GM19468 (cell line): ENCODE measurements at regions not wholly inside any gene's neighbourhood (a gene's known extent, or its start where the extent isn't known, plus 50 kb on each side); places are given as distances from the start of the nearest gene placed in this dataset.
"Not testable (repeated sequence)": the region's sequence is repeated elsewhere in the genome, so short reads cannot be mapped to it uniquely, and the experiment has no call there.

Experiments
- ATAC-seq: cut with Tn5 transposase; IDR thresholded peaks from one replicate; pipeline ENCODE4 v1.9.1; 2021; ENCODE audit warnings: mild to moderate bottlenecking, moderate library complexity, moderate number of reproducible peaks; ENCODE audit not compliant: unreplicated experiment; ENCODE audit errors: extremely low read depth

DNA sequence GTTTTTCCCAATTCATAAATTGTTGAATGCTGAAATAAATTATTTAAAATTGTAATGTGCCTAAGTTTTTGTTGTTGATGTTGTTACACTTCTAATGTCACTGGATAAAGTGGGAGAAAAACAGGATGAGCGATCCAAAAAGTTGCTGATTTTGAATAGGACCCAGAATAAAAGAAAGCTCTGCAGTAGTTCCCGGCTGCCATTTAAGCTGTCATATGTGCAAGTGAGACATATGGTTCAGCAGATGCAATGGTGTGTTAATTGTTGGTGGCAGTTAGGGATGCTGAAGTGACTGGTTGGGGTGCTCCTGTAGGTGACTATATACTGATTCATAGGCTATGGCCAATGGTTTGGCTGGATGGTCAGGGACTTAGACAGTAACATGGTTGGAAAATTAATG, 1517.4 kb upstream of the LRRTM3 start:
- no peak for ATAC-seq

GRCh38 chr10:65413001-65413400, 1512.8 kb upstream of the LRRTM3 start:
- ATAC-seq: no peak

DNA sequence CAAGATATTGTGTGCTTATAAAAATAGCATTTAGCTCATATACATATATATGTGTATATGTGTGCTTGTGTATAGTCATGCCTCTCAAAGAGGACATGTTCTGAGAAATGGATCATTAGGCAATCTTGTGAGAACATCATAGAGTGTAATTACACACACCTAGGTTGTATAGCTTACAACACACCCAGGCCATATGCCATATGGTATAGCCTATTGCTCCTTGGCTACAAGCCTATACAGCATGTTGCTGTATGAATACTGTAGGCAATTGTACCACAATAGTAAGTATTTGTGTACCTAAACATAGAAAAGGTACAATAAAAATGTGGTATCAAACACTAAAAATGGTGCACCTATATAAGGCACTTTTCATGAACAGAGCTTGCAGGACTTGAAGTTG, 1510.5 kb upstream of the LRRTM3 start:
- ATAC-seq: no peak

DNA sequence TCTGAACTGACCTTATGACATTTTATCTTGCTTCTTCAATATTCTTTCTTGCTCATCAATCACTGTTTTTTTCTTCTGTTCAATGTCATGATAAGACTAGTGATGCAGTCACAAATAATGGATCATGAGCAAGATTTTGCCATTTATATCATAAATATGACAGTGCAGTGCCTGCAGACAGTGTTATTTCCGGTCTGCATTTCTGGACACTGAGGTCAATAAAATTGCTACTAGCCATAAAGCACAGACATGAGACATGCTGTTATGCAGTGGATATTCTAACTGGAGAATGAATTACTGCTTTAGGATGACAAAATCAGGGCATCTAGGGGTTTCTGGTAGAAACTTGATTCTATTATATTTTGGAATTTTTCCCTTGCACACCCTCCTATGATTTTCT, 1509.7 kb upstream of the LRRTM3 start:
- ATAC-seq: no peak

DNA sequence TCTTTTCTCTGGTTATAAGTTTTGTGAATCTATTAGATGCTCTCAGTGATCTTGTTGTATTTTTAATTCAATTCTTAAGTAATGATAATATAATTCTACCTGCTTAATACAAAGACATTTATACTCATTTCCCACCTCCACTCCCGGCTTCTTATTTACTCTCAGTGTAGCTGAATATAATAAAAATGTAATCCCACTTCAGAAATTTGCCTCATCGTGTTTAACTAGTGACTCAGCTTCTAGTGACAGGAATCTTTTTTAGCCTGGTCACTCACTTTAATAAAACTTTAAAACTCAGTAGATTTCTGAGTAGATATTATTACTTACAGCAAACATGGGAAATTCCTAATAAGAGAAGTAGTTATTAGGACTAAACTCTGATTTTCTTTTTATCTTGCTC, 1506.2 kb upstream of the LRRTM3 start:
- ATAC-seq: no peak

DNA sequence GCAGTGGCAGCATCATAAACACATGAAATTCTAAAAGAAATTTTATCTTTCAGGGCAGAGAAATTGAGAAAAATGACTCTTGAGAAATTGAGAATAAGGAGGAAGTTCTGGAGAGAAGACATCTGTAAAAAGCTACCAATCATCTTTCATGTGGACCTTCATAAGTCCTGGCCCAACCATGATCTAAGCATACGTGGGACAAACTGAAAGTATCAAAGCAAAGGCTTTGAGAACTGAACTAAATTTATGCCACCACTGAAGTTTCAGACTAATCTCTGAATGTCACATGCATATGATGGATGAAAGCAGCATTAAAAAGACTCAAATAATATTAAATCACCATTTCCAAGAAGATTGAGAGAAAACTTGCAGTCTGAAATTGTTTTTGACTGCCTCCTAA, 1502.8 kb upstream of the LRRTM3 start:
- no peak for ATAC-seq

GRCh38 chr10:65429381-65429780, 1496.5 kb upstream of the LRRTM3 start:
- not testable (repeated sequence) for ATAC-seq

GRCh38 chr10:65430979-65431378, 1494.9 kb upstream of the LRRTM3 start:
- ATAC-seq: no peak

DNA sequence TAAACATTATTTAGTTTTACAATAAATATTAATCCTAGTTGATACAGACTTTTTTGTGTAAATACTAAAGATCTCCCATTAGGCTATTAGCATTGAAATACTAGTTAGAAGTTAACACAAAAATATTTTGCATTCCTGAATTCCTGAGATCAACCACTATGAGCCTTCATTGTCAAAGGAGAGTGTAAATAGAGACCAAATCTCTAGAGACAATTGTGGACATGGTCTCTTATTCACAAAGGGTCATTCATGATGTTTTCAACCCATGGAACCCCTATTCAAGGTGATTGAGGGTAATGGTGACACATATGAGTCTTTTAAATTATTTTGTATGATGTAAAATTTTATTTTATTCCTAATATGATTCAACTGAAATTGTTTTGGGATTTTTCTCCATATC, 1454.8 kb upstream of the LRRTM3 start:
- ATAC-seq: no peak

DNA sequence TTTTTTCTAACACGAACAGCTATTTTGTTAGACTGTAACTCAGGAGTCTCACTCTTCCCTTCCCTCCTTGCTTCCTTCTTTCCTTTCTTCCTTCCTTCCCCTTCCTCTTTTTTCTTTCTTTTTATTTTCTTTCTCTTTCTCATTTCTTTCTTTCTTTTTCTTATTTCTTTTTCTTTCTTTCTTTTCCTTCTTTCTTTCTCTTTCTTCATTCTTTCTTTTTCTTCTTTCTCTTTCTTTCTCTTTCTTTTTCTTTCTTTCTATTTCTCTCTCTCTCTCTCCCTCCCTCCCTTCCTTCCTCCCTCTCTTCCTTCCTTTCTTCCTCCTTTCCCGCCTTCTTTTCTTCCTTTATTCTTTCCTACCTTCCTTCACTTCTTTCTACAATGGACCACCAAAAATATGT, 1443.0 kb upstream of the LRRTM3 start:
- ATAC-seq: no peak

- no peak for ATAC-seq
Observed at GRCh38 chr10:65491799-65492198, 1434.0 kb upstream of the LRRTM3 start.

DNA sequence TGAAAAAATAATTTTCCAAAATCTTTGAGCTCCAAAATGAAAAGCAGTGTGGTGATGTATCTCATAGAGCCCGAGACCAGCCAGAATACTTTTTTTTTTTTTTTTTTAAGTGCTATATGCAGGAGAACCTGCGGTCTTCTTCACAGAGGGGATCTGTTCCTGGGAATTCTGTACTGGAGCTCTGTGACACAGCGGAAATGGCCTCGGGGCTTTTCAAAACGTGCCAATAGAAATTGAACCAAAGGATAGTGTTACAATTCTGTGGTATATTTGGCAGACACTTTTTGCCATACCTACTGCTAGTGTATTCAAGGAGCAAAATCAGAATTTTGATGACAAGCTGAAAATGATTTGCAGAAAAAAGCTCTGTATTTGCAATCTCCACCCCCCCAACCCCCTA, 1429.3 kb upstream of the LRRTM3 start:
- ATAC-seq: no peak

GRCh38 chr10:65497837-65498236, 1428.0 kb upstream of the LRRTM3 start:
- ATAC-seq: no peak

DNA sequence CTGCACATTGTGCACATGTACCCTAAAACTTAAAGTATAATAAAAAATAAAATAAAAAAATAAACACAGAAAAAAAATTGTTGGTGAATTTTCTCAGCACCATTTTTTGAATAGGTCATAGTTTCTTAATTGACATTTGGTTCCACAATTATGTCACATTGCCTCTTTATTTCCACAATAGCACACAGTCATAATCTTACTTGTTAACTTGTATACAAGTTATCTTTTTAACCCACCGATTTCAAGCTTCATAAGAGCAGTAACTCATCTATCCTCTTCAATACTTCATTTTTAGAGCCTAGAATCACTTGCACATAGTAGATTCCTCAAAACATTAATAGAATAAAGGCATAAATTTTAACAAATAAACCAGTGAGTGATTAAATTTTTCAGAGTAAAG, 1425.1 kb upstream of the LRRTM3 start:
- ATAC-seq: no peak

GRCh38 chr10:65501259-65501658, 1424.6 kb upstream of the LRRTM3 start:
- no peak for ATAC-seq

DNA sequence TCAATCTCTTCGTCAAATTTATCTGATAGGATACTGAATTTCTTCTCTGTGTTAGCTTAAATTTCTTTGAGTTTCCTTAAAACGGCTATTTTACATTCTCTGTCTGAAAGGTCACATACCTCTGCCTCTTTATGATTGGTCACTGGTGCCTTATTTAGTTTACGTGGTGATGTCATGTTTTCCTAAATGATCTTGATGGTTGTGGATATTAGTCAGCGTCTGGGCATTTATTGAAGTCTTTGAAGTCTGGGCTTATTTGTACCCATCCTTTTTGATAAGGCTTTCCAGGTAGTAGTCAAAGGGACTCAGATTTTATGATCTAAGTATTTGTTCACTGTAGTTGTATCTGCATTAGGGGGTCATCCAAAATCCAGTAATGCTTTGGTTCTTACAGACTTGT, 1407.5 kb upstream of the LRRTM3 start:
- no peak for ATAC-seq

- no peak for ATAC-seq
Observed at GRCh38 chr10:65528986-65529385, 1396.8 kb upstream of the LRRTM3 start.

GRCh38 chr10:65531545-65531944, 1394.3 kb upstream of the LRRTM3 start:
- ATAC-seq: no peak

GRCh38 chr10:65534771-65535170, 1391.1 kb upstream of the LRRTM3 start:
- ATAC-seq: no peak

DNA sequence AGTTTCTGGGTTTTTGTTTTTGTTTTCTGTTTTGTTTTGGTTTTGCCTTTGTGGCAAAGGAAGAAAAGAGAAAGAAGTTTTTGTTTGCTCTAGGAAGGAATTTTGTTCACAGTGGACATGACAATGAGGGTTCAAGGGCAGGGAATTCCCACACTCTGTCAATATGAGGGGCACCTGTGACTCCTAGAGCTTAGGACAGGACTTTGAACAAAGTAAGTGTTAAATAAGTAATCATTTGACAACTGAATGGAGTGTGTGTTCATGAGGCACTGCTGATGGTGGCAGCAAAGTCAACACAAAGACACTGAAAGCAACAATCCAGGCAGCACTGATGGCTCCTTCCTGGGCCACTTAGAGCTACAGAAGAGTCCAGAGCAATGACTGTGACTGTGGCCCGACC, 1381.1 kb upstream of the LRRTM3 start:
- ATAC-seq: no peak

DNA sequence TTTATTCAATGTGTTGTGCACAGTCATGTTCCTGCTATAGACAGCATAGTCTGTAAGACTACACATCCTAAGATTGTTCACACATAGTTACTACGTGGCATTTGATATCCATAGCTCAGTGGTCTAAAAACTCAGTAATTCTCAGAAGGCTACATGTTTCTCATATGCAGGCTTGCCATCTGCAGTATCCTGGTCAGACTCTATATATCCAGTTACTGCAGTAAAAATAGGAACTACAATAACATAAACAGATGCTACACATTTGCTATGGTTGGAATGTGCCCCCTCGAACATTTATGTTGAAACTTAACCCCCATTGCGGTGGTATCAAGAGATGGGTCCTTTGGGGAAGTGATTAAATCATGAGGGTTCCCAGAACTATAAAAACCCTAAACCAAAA, 1377.8 kb upstream of the LRRTM3 start:
- no peak for ATAC-seq

DNA sequence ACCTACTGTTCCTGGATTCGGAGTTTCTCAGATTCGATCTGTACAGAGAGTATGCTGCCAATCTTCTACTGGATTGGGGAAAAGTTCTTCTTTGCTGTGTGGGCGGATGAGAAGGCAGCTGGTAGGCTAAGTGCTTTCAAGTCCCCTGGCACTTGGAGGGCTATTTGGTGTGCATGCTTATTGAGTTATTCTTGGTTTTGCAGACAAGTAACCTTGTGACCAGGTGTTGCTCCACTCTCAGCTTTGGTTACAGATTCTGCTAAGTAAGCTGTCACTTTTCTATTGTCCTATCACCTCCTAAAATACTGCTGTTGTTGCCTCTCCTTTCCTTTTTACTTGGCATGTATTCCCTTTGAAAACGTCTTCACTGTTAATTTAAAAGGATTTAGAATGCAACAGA, 1375.1 kb upstream of the LRRTM3 start:
- no peak for ATAC-seq

DNA sequence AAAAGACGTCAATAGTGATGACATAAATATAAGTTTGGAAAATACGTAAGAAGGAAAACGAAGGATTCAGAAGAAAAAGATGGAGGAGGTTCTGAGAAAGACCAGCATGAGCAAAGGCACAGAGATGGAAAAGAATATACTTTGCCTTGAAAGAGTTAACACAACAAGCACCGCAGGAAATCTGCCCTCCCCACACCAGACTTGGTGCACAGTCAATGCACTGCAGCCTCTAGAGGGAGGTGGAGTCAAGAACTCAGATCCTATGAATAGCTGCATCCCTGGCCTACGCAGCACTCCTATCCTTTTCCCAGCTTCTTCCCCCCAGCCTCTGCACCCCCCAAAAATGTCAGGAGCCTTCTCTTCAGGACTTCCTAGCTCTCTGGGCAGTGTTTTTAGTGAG, 1370.6 kb upstream of the LRRTM3 start:
- no peak for ATAC-seq
